ENCODE measurements at regions not wholly inside any gene's neighbourhood (a gene's known extent, or its start where the extent isn't known, plus 50 kb on each side); places are given as distances from the start of the nearest gene placed in this dataset.

DNA sequence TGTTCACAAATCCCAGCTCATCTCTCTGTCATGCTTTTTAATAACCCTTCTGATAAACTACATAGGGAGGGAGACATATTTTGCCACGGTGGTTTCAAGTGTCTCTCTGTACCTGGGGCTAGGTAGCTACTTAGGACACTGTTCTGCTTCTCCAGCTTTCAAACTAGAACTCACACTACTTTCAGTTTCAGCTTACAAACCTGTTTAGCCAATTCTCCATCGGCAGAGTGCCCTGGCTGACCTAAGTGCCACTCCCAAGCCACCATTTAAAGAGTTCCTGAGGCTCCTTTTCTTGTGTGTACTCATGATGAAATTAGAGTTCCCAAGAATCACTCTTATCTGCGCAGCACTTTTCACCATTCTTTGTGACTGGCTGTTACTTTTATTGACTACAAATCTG, 899.2 kb downstream of the FAT4 start:
- TF ChIP-seq, protein P1, sequence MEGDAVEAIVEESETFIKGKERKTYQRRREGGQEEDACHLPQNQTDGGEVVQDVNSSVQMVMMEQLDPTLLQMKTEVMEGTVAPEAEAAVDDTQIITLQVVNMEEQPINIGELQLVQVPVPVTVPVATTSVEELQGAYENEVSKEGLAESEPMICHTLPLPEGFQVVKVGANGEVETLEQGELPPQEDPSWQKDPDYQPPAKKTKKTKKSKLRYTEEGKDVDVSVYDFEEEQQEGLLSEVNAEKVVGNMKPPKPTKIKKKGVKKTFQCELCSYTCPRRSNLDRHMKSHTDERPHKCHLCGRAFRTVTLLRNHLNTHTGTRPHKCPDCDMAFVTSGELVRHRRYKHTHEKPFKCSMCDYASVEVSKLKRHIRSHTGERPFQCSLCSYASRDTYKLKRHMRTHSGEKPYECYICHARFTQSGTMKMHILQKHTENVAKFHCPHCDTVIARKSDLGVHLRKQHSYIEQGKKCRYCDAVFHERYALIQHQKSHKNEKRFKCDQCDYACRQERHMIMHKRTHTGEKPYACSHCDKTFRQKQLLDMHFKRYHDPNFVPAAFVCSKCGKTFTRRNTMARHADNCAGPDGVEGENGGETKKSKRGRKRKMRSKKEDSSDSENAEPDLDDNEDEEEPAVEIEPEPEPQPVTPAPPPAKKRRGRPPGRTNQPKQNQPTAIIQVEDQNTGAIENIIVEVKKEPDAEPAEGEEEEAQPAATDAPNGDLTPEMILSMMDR (IDR thresholded peaks at IDR 0.05; ENCODE audit: insufficient read depth, low read depth, low read length): no peak
- TF ChIP-seq EZH2 (IDR thresholded peaks at IDR 0.05; ENCODE audit: insufficient read depth, low read length): no peak
